GM23338 (cell line): ENCODE measurements at regions not wholly inside any gene's neighbourhood (a gene's known extent, or its start where the extent isn't known, plus 50 kb on each side); places are given as distances from the start of the nearest gene placed in this dataset.

Experiments used
- ATAC-seq: fragments of 200-7000 bp; cut with Tn5 transposase; 3 replicates; pipeline ENCODE4 v1.9.1; 2020
- DNase-seq: peaks from one replicate; pipeline ENCODE4 v3.0.0-alpha.2; 2015; ENCODE audit warnings: low spot score
- H2AFZ ChIP-seq: fragments of 200-600 bp; sonication (generic); 2 replicates; pipeline ENCODE4 v1.8.0; 2016; ENCODE audit warnings: antibody characterized with exemption, mild to moderate bottlenecking, moderate library complexity
- H3F3A ChIP-seq: fragments of 200-600 bp; sonication (generic); replicated peaks from 2 replicates; pipeline ENCODE4 v1.8.0; 2017; ENCODE audit warnings: antibody characterized with exemption, mixed run types, low read depth
- H3K27ac ChIP-seq: fragments of 200-600 bp; sonication (generic); 2 replicates; pipeline ENCODE4 v1.6.1; 2016; ENCODE audit warnings: low read depth
- H3K27me3 ChIP-seq: fragments of 200-600 bp; sonication (generic); 2 replicates; pipeline ENCODE4 v1.8.0; 2016; ENCODE audit warnings: mild to moderate bottlenecking, mixed run types, moderate library complexity; ENCODE audit not compliant: insufficient read depth
- H3K36me3 ChIP-seq: fragments of 200-600 bp; sonication (generic); 2 replicates; pipeline ENCODE4 v1.8.0; 2016; ENCODE audit warnings: mild to moderate bottlenecking; ENCODE audit not compliant: insufficient read depth
- H3K4me1 ChIP-seq: fragments of 200-600 bp; sonication (generic); 2 replicates; pipeline ENCODE4 v1.8.0; 2016; ENCODE audit warnings: mild to moderate bottlenecking, moderate library complexity; ENCODE audit not compliant: insufficient read depth
- H3K4me2 ChIP-seq: fragments of 200-600 bp; sonication (generic); 2 replicates; pipeline ENCODE4 v1.7.1; 2017; ENCODE audit warnings: mixed run types
- H3K4me3 ChIP-seq: fragments of 200-600 bp; sonication (generic); 2 replicates; pipeline ENCODE4 v1.6.1; 2016; ENCODE audit warnings: mixed run types
- H3K79me2 ChIP-seq: fragments of 200-600 bp; sonication (generic); replicated peaks from 2 replicates; pipeline ENCODE4 v1.8.0; 2017; ENCODE audit warnings: mild to moderate bottlenecking; ENCODE audit not compliant: insufficient read depth
- H3K9me2 ChIP-seq: fragments of 200-600 bp; sonication (generic); 2 replicates; pipeline ENCODE4 v1.8.0; 2017; ENCODE audit not compliant: insufficient read depth
- H4K20me1 ChIP-seq: fragments of 200-600 bp; sonication (generic); replicated peaks from 2 replicates; pipeline ENCODE4 v1.8.0; 2017; ENCODE audit warnings: mild to moderate bottlenecking; ENCODE audit not compliant: insufficient read depth
- H3K27ac Mint-ChIP-seq: 2 replicates; pipeline ENCODE4 v1.8.0; 2020; ENCODE audit warnings: inconsistent platforms, mild to moderate bottlenecking, moderate library complexity, mixed read lengths
- H3K27me3 Mint-ChIP-seq: 3 replicates; pipeline ENCODE4 v1.8.0; 2022; ENCODE audit warnings: low read depth, mild to moderate bottlenecking, moderate library complexity, mixed read lengths, inconsistent platforms; ENCODE audit not compliant: insufficient read depth, poor library complexity
- H3K36me3 Mint-ChIP-seq: 3 replicates; pipeline ENCODE4 v1.8.0; 2021; ENCODE audit warnings: low read depth, mild to moderate bottlenecking, inconsistent platforms, moderate library complexity, mixed read lengths
- H3K4me1 Mint-ChIP-seq: 3 replicates; pipeline ENCODE4 v1.8.0; 2020; ENCODE audit warnings: mild to moderate bottlenecking, inconsistent platforms, mixed read lengths
- H3K4me3 Mint-ChIP-seq: 3 replicates; pipeline ENCODE4 v1.8.0; 2021; ENCODE audit warnings: moderate library complexity, mild to moderate bottlenecking, inconsistent platforms, mixed read lengths
- H3K9me3 Mint-ChIP-seq: 3 replicates; pipeline ENCODE4 v1.8.0; 2020; ENCODE audit warnings: moderate library complexity, mild to moderate bottlenecking, inconsistent platforms, mixed read lengths
- CTCF ChIP-seq, 2 experiments: fragments of 200-600 bp in 1 of 2; sonication (generic) in 1 of 2; conservative IDR thresholded peaks; 2 replicates each; pipeline versions ENCODE4 v1.5.1 to v1.6.1; 2016 to 2017; ENCODE audit warnings: antibody characterized with exemption in 2 of 2, low read depth in 2 of 2, mild to moderate bottlenecking in 2 of 2, moderate library complexity in 1 of 2
- EZH2 ChIP-seq: fragments of 200-600 bp; sonication (generic); IDR thresholded peaks from one replicate; pipeline ENCODE4 v1.8.0; 2017; ENCODE audit warnings: antibody characterized with exemption, mild to moderate bottlenecking, low read depth; ENCODE audit not compliant: unreplicated experiment
- JUNB ChIP-seq: IDR thresholded peaks from one replicate; pipeline ENCODE4 v1.6.1; 2016; ENCODE audit warnings: antibody characterized with exemption; ENCODE audit not compliant: unreplicated experiment
- NANOG ChIP-seq: IDR thresholded peaks from 2 replicates; pipeline ENCODE4 v1.6.1; 2016; ENCODE audit warnings: antibody characterized with exemption, borderline replicate concordance
- REST ChIP-seq: IDR thresholded peaks from one replicate; pipeline ENCODE4 v1.6.1; 2018; ENCODE audit warnings: antibody characterized with exemption; ENCODE audit not compliant: unreplicated experiment
- STAT1 ChIP-seq: IDR thresholded peaks from one replicate; pipeline ENCODE4 v1.6.1; 2016; ENCODE audit warnings: antibody characterized with exemption; ENCODE audit not compliant: unreplicated experiment
- ZNF114 ChIP-seq: fragments of 250-450 bp; sonication (Bioruptor Pico); IDR thresholded peaks from 2 replicates; pipeline ENCODE4 v1.5.0; 2020; ENCODE audit warnings: mild to moderate bottlenecking, moderate library complexity
- ZNF331 ChIP-seq: fragments of 250-450 bp; sonication (Bioruptor Pico); IDR thresholded peaks from 2 replicates; pipeline ENCODE4 v1.5.0; 2020; ENCODE audit warnings: low read depth, mild to moderate bottlenecking, moderate library complexity
- TF ChIP-seq, protein P1 (sequence below): IDR thresholded peaks from 2 replicates; pipeline ENCODE4 v1.6.1; 2016; ENCODE audit warnings: antibody characterized with exemption
- TF ChIP-seq, protein P2 (sequence below): fragments of 250-450 bp; sonication (Bioruptor Pico); IDR thresholded peaks from 2 replicates; pipeline ENCODE4 v1.5.0; 2020; ENCODE audit warnings: mild to moderate bottlenecking, moderate library complexity

DNA sequence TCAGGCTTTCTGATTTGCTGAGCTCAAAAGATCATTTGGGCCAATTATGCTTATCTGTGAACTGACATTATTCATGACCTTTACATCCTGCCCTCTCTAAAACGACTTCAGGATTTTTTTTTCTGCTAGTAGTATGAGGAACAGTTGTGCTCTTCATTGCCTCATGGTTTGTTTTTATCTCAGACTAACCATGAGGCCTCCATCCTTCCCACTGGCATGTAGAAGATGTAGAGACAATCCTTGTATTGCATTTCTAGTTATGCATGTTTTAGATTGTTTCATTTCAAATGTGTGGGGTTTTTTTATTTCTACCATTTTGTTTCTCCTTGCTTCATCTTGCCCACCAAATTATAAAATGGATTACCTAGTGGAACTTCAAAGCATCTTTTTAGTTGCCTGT, 82.8 kb upstream of the C1orf87 start:
- no peak overlapping the region for H3K4me2 ChIP-seq
- no peaks in the 10 kb centered on the region for H3K79me2 ChIP-seq
- Mint-ChIP-seq H3K27ac (no peak overlapping the region), H3K27me3 (no peaks in the 10 kb centered on the region), H3K4me1 (peaks cover 16% of the 10 kb centered on the region), H3K9me3 (no peaks in the 10 kb centered on the region), H3K4me3 (no peak overlapping the region), H3K36me3 (no peaks in the 10 kb centered on the region)
- H3K4me3 ChIP-seq = no peak overlapping the region
- no peaks in the 10 kb centered on the region for H3K9me2 ChIP-seq
- H3K4me1 ChIP-seq = peaks cover 3% of the 10 kb centered on the region; the same call in 1 of the 2 replicates
- no peaks in the 10 kb centered on the region for H3K36me3 ChIP-seq
- DNase-seq = no peak
- ATAC-seq = no peak
- no peaks in the 10 kb centered on the region for H3F3A ChIP-seq
- no peaks in the 10 kb centered on the region for H4K20me1 ChIP-seq
- no peaks in the 10 kb centered on the region for H3K27me3 ChIP-seq
- H2AFZ ChIP-seq = no peak overlapping the region
- TF ChIP-seq JUNB = no peak
- TF ChIP-seq EZH2 = no peak
- TF ChIP-seq, protein P1, sequence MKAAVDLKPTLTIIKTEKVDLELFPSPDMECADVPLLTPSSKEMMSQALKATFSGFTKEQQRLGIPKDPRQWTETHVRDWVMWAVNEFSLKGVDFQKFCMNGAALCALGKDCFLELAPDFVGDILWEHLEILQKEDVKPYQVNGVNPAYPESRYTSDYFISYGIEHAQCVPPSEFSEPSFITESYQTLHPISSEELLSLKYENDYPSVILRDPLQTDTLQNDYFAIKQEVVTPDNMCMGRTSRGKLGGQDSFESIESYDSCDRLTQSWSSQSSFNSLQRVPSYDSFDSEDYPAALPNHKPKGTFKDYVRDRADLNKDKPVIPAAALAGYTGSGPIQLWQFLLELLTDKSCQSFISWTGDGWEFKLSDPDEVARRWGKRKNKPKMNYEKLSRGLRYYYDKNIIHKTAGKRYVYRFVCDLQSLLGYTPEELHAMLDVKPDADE = no peak
- TF ChIP-seq CTCF (conservative IDR thresholded peaks at IDR 0.05; ENCODE audit: low read depth in 2 of 2) = no peak
- no peak for TF ChIP-seq NANOG
- TF ChIP-seq, protein P2, sequence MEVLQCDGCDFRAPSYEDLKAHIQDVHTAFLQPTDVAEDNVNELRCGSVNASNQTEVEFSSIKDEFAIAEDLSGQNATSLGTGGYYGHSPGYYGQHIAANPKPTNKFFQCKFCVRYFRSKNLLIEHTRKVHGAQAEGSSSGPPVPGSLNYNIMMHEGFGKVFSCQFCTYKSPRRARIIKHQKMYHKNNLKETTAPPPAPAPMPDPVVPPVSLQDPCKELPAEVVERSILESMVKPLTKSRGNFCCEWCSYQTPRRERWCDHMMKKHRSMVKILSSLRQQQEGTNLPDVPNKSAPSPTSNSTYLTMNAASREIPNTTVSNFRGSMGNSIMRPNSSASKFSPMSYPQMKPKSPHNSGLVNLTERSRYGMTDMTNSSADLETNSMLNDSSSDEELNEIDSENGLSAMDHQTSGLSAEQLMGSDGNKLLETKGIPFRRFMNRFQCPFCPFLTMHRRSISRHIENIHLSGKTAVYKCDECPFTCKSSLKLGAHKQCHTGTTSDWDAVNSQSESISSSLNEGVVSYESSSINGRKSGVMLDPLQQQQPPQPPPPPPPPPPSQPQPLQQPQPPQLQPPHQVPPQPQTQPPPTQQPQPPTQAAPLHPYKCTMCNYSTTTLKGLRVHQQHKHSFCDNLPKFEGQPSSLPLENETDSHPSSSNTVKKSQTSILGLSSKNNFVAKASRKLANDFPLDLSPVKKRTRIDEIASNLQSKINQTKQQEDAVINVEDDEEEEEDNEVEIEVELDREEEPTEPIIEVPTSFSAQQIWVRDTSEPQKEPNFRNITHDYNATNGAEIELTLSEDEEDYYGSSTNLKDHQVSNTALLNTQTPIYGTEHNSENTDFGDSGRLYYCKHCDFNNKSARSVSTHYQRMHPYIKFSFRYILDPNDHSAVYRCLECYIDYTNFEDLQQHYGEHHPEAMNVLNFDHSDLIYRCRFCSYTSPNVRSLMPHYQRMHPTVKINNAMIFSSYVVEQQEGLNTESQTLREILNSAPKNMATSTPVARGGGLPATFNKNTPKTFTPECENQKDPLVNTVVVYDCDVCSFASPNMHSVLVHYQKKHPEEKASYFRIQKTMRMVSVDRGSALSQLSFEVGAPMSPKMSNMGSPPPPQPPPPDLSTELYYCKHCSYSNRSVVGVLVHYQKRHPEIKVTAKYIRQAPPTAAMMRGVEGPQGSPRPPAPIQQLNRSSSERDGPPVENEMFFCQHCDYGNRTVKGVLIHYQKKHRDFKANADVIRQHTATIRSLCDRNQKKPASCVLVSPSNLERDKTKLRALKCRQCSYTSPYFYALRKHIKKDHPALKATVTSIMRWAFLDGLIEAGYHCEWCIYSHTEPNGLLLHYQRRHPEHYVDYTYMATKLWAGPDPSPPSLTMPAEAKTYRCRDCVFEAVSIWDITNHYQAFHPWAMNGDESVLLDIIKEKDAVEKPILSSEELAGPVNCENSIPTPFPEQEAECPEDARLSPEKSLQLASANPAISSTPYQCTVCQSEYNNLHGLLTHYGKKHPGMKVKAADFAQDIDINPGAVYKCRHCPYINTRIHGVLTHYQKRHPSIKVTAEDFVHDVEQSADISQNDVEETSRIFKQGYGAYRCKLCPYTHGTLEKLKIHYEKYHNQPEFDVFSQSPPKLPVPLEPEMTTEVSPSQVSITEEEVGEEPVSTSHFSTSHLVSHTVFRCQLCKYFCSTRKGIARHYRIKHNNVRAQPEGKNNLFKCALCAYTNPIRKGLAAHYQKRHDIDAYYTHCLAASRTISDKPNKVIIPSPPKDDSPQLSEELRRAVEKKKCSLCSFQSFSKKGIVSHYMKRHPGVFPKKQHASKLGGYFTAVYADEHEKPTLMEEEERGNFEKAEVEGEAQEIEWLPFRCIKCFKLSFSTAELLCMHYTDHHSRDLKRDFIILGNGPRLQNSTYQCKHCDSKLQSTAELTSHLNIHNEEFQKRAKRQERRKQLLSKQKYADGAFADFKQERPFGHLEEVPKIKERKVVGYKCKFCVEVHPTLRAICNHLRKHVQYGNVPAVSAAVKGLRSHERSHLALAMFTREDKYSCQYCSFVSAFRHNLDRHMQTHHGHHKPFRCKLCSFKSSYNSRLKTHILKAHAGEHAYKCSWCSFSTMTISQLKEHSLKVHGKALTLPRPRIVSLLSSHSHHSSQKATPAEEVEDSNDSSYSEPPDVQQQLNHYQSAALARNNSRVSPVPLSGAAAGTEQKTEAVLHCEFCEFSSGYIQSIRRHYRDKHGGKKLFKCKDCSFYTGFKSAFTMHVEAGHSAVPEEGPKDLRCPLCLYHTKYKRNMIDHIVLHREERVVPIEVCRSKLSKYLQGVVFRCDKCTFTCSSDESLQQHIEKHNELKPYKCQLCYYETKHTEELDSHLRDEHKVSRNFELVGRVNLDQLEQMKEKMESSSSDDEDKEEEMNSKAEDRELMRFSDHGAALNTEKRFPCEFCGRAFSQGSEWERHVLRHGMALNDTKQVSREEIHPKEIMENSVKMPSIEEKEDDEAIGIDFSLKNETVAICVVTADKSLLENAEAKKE (CRISPR knock-in tag) = no peak
- no peak for TF ChIP-seq ZNF114
- no peak for TF ChIP-seq STAT1
- TF ChIP-seq ZNF331 = no peak
- no peak for TF ChIP-seq REST
- no peak overlapping the region for H3K27ac ChIP-seq
